OCI-LY7 (cell line): ENCODE measurements at regions not wholly inside any gene's neighbourhood (a gene's known extent, or its start where the extent isn't known, plus 50 kb on each side); places are given as distances from the start of the nearest gene placed in this dataset.

ENCODE experiments used
- EZH2phosphoT487 ChIP-seq: fragments of 200-600 bp; sonication (generic); IDR thresholded peaks from 2 replicates; pipeline ENCODE4 v1.6.1; 2018; ENCODE audit warnings: low read depth, borderline replicate concordance, mild to moderate bottlenecking, mixed run types, antibody characterized with exemption, low read length, moderate library complexity, mixed read lengths
- TF ChIP-seq, protein P1 (sequence below): fragments of 200-600 bp; sonication (generic); conservative IDR thresholded peaks from 2 replicates; pipeline ENCODE4 v1.5.1; 2014; ENCODE audit warnings: mild to moderate bottlenecking, antibody characterized with exemption, low read length, moderate library complexity, mixed read lengths

- TF ChIP-seq, protein P1, sequence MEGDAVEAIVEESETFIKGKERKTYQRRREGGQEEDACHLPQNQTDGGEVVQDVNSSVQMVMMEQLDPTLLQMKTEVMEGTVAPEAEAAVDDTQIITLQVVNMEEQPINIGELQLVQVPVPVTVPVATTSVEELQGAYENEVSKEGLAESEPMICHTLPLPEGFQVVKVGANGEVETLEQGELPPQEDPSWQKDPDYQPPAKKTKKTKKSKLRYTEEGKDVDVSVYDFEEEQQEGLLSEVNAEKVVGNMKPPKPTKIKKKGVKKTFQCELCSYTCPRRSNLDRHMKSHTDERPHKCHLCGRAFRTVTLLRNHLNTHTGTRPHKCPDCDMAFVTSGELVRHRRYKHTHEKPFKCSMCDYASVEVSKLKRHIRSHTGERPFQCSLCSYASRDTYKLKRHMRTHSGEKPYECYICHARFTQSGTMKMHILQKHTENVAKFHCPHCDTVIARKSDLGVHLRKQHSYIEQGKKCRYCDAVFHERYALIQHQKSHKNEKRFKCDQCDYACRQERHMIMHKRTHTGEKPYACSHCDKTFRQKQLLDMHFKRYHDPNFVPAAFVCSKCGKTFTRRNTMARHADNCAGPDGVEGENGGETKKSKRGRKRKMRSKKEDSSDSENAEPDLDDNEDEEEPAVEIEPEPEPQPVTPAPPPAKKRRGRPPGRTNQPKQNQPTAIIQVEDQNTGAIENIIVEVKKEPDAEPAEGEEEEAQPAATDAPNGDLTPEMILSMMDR: no peak
- TF ChIP-seq EZH2phosphoT487: no peak
Measured at GRCh38 chr15:95987886-95988573, 342.5 kb upstream of the NR2F2 start.
